ENCODE measurements at regions not wholly inside any gene's neighbourhood (a gene's known extent, or its start where the extent isn't known, plus 50 kb on each side); places are given as distances from the start of the nearest gene placed in this dataset.

DNA sequence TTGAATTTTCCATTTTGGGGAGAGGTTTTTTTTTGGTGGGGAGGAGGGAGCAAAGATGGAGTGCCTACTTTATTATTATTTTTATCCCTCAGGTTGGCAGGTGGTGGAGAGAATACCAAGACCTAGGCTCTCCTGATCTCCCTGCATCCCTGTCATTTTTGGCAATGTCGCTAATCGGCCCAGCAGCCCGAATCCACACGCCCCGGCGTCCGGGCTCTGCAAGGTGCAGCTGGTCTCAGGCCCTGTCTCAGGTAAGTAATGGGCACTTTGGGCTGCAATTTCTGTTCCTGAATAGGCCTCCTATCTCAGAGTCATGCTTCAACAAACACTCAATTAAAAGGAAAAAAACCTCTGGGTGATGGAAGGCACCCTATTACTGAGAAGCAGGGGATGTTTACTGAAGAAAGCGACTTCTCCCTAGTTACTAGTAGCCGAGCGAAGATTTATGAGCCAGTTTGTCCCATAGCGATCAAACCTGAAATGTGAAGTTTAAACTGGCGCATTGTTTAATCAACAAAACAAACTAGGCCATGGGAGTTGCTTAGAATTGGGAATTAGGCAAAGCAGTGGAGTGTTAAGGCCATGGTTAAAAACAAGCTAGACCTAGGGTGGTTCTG lies 137.8 kb downstream of the RWDD3 start:
- peak; percentile 72 for DNase-seq

DNA sequence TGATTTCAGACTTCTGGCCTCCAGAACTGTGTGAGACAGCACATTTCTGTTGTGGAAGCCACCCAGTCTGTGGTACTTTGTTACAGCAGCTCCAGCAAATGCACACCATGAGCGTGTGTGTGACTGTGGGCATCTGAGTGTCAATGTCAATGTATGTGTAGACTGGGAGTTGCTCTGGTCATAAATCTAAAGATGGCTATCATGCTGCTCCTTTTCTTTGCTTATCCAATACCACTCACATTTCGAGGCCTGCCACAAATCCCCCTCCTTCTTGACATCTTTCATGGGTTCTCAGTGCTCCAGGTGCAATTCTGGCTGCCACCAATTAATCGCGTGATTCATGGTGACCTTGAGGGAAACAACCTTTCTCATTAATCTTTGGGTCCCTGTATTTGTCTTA lies 141.2 kb downstream of the RWDD3 start:
- no peak for DNase-seq

DNA sequence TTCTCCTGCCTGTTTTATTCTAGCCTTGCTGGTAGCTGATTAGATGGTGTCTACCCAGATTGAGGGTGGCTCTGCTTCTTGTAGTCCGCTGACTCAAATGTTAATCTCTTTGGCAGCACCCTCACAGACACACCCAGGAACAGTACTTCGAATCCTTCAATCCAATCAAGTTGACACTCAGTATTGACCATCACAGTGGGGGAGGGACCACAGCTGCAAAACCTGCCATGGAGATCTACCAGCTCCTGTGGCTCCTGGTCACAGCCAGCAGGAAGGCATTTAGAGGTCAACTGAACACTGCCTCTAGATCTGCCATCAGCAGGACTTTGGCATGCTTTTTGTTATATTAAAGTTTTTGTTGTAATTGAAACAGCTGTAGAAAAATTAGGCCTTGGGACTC lies 146.9 kb downstream of the RWDD3 start:
- DNase-seq: no peak

DNA sequence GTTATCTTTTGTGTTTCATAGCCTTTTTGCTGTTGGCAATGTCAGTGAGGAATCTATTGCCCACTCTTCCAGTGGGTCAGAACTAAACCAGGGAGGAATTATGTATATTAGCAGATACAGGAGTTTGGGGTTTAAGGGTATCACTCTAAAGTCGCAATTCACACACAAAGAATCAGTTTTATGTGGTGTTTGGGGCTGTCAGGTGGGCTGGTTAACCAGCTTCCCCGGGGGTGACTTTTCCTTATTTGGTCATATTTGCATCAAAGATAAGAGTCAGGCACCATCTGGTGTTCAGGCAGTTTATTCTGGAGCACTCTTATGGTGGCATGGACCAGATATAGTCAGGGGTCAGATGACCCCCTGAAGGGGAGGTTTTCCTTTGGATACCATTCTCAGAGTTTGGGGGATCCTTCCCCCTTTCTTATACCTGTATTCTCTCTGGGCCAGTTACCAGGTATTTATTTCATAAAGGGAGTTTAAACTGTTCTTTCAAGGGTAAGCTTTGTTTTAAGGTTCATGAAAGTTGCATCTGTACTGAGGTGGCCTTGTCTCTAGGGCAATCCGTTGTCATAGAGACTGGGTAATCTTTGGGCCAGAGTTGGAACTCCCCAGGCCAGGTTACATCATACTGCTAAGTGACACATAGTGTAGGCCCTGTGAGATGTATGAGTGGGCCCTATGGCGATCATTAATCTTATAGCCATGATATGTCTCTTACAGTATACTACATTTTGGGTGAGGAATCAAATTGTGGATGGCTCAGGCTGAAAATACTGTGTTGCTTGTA lies 148.2 kb downstream of the RWDD3 start:
- DNase-seq: no peak

DNA sequence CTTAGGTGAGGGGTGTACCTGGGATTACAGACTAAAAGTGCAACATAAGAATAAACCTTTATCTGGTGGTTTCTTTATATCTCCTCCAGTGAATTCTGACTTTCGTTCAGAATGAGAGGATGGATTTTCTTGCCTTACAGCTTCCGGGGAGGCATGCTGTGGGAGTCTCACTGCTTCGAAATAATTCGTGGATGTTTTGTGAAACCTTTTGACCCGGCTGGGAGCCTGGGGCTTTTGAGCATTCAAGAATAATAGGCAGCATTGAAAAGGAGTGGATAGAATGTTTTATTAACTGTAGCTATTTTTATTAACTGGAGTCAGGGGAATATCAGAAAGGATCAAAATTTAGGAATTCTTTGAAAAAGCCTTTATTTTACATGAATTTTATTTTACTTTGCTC lies 149.1 kb downstream of the RWDD3 start:
- no peak for DNase-seq

DNA sequence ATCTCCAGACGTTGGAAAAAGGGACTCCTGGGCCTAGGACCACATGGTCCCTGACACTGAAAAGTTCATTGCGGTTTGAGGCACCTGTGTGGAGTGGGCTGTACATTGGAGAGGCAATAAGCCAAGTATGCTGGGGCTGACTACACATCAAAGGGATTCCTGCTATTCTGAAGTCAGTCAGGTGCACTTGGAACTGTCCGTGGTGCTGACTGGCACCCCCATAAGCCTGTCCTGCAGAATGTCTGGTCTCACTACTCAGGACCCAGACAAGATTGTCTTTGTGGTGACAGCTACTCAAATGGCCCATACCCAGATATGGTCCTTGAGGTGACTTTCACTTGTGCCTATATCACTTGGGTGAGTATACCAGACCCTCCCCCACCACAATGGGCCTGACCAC lies 150.6 kb downstream of the RWDD3 start:
- no peak for DNase-seq

DNA sequence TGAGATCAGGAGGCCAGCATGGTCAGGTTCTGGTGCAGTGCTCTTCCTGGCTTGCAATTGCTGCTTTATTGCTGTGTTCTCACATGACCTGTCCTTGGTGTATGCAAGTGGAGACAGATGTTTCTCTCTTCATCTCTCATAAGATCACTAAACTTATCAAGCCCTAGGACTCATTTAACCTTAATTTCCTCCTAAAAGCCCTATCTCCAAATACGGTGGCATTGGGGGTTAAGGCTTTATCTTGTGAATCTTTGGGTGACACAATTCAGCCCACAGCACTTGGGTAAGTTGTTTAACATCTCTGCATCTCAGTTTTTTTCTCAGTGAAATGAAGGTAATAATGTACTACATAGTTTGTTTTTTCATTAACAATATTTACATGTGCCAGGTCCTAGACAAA lies 152.4 kb downstream of the RWDD3 start:
- DNase-seq: no peak

DNA sequence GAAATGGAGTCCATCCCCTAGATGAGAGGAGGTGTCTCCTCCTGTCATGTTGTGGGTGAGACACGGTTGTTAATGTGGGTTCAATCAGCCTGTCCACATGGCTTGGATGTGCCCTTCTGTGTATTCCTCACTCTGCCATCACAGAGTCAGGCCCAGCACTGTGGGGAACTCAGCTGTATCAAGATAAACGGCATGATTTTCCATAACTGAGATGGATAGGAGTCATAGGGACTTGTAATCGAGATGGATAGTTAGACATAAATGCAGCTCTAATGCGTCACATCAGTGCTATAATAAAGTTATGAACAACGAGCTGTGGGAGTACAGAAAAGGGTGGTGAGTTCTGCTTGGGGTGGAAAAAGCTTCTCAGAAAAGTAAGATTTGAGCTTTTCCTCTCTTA lies 152.9 kb downstream of the RWDD3 start:
- no peak for DNase-seq

DNA sequence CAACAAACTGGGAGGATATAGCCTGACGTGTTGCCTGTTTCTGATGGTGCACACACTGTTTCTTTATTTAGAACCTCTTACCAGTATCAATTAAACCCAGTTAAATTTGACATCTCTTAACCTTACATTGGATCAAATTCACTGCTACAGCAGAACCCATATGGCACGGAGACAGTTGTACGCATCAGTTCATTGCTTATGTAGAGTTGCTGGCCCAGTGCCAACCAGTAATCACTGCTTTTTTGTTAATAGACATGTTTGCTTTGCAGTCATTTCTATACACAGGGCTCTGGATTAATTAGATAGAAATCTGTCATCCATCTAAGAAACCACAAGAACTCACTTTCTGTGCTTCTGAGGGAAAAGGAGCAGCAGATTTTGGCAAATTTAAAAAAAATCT lies 154.0 kb downstream of the RWDD3 start:
- peak; percentile 91 for DNase-seq

DNA sequence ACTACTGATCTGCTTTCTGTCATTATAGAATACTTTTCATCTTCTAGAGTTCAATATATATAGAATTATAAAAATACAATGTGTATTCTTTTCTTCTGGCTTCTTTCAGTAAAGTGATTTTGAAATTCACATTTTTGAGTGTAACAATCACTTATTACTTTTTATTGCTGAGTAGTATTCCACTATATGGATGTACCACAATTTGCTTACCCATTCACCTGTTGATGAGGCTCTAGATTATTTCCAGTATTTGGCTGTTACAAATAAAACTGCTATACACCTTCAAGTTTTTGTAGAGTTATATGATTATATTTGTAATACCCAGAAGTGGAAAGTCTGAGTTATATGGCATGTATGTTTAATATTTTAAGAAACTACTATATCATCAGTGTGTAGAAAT lies 159.4 kb downstream of the RWDD3 start:
- no peak for DNase-seq

DNA sequence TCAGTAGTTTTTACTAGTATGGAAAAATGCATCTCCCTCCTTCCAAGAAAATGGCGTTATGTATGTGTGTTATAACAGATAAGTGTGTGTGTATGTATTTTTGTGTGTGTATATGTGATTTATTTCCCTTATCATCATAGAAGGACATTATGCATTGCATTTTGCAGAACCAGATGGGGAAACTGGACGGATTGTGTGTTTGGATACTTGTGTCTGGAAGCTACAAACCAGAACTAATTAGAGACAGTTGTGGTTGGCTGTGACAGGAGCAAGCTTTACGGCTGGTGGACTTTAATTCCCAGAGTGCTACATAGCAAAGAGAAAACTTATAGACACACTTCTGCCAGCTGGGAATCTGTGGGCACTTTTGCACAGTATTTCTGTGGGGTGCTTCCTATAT lies 162.5 kb downstream of the RWDD3 start:
- no peak for DNase-seq

DNA sequence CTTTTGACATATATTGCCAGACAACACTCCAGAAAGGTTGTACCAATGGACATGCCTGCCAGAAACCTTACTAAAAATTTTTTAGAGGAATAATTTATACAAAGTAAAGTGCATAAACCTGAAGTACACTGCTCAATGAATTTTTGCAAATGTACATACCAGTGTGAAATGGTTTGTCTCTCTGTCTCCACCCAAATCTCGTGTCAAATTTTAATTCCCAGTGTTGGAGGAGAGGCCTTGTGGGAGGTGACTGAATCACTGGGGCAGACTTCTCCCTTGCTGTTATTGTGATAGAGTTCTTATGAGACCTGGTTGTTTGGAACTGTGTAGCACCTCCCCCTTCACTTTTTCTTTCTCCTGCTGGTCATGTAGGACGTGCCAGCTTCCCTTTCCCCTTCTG lies 168.8 kb downstream of the RWDD3 start:
- no peak for DNase-seq

DNA sequence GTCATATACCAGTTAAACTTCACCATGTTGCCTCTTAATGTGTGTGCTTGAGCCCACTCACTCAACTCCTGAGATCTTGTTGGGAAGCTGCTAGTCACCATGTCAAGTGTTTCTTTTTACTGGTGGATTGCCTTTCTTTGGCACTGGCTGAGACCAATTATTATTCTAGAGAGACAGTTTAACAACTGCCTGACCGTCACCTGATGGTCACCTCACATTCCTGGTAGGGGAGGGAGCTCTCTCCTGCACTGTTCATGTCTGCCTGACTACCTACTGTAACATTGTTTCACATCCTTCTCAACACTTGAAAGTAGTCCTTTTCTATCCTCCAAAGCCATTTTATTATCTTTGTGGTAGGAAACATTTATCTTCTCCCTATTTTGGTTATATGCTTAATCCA lies 172.3 kb downstream of the RWDD3 start:
- DNase-seq: no peak

DNA sequence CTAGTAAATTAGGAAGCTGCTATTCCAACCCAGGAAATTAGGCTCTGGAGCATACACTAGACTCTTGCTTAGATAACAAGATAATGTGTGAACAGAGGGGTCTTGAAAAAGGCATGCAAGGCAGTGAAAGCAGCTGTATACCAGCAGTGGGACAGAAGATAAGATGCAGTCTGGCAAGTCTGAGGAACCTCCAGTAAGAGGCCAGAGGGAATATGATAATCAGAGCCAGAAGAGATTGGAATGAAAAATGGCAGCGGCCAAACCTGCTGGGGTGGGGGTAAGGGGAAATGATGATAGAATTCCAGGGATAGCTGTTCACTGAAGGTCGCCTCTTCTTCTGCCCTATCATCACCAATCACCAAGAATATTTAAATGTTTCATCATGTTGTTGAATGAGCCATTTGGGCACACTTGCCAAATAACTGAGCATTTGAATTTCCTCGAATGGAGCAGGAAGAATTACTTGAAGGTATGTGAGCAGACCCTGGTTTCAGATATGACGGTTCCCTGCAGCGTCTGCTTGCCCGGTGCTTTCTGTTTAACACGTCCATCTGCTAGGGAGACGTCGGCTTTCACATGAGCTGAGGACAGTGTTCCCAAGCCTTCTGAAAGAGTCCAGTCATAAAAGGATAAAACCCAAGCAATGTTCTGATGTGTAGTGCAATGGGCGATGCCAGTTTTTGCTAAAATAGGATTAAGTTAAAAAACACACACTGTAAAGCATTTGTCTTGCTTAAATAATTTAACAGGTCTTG lies 173.3 kb downstream of the RWDD3 start:
- DNase-seq: no peak

DNA sequence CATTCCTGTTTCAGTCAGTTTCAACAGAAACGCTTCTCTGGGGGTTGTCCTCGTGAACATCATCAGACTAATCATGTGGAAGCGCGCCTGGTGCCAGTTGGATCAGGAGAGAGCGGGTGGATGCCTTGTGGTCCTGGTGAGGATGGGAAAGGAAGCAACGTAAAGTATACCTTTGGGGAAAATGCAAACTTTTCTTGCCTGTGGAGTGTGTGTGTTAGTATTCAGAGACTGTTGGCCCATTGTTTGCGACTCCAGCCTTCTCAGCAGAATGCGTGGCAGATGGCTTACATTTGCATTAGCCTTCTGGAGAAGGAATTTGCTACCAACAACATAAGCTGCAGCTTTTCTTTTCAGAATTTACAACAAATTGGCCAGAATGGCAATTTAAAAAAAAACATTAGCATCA lies 173.9 kb downstream of the RWDD3 start:
- DNase-seq: no peak

DNA sequence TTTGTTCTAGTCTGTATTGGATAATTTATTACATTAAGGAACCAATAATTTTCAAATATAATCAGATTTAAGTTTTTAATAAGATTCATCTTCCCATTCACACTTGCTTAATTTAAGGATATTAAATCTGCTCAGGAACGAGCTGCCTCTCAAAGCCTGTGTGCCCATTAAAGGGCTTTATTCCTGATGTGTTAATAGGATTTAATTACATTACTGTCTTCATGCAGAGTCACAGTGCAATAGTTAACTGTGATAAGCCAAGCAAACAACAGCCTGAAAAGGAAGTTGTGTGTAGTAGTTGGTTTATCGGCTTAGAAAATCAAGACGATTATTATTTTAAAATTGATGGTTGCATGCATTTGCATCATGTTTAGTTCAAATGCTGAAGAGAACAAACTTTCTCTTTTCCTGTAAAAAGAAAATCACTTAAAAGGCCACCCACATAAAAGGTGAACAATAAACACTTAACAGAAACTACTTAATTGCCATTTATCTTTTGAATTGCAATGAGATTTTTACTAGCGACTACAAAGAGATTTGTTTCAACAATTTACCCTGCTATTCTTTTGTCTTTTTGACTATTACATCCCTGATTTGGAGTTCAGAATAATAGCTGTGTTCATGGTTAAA lies 174.6 kb downstream of the RWDD3 start:
- peak; percentile 1 for DNase-seq

DNA sequence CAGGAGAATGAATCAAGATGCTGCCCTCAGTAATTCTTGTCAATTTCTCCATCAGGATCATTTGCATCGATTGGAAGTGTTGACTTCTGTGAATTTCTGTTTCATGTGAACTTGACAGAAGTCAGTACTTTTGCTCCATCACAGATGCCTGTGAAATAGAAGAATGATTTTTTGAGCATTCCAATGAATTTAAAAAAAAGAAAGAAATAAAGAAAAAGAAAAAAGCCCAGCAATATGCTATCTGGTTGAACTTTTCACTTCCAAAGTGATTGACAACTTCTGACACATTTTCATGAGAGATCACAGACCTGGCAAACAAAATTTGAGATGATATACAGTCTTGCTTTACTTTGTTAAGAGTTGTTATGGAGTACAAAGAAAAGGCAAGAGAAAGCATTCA lies 175.3 kb downstream of the RWDD3 start:
- DNase-seq: no peak

DNA sequence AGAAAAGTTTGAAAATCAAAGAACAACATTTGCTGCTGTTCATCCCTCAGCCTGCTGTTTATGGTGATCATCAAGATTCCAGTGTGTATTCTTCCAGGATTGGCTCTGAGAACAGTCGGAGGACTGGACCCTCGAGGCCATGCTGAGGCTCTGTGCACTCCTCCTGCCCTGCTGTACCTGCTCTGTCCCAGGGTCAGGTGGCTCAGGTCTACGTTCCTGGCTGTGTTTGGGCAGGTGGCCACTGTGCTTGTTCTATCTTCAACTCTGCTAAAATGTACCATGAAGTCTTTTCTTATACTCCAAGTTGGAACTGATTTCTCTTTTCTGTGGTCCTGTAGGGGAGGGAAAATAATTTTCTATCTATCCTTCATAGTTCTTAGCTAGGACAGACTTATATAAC lies 175.9 kb downstream of the RWDD3 start:
- DNase-seq: no peak

DNA sequence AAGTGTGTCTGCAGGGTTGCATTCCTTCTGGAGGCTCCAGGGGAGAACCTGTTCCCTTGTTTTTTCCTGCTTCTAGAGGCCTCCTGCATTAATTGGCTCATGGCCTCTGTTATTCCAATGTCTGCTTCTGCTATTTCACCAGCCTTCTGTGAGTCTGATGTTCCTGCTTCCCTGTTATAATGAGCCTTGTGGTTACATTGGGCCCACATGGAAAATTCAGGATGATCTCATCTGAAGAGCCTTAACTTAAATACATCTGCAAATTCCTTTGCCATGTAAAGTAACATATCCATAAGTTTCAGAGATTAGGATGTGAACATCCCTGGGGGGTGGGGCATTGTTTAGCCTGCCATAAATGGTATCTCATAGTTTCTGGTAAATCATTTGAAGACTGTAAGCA lies 181.1 kb downstream of the RWDD3 start:
- no peak for DNase-seq

DNA sequence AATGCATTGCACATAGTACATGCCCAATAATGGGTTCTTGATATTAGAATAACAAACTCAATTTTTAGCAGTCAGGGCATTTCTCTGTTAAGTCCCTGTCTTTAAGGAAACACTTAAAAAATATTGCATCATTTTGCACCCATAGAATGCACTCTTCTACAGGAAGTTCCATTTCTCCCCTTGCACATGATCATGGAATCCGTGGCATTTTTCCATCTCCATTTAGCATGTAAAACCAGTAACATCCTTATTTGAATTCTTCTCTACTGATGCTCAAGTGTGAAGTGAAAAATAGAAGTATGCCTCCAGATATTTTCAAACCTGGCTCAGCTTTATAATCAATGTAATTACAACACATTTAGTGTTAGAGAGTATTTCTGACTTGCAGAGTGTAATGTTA lies 192.8 kb downstream of the RWDD3 start:
- no peak for DNase-seq

DNA sequence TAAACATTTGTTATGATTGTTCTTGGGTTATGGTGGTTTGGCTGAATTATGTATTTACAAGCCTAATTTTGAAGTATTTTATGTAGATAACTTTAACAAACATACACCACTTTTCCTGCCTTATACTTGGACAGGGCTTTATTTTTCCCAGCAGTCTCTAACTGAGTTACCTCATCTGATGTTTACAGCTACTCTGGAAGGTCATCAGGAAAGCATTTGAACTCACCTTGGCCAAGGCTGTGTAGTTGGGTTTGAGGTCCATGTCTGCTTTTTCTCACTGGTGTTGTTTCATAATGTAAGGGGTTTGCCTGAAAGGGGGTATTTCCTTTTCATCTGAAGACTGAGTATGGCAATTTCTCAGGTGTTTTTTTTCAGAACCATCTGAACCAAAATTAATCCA lies 193.5 kb downstream of the RWDD3 start:
- no peak for DNase-seq

DNA sequence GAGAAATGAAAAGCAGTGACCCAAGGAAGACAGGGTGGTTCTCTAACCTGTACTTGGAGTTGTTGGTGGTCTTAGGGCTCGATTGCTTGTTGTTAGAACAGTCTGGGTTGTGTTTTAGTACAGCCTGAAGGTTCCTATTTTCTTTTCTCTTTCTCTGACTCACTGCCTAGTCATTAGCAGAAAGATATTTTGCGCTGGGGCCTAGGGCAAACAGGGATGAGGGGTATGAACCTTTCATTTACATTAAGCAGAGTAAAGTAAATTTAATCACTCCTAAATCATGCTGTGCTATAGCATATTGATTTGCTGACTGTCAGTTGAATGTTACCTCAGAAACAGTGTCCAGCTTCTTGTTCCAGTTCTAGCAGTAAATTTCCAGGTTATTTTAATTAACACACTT lies 197.2 kb downstream of the RWDD3 start:
- DNase-seq: no peak

DNA sequence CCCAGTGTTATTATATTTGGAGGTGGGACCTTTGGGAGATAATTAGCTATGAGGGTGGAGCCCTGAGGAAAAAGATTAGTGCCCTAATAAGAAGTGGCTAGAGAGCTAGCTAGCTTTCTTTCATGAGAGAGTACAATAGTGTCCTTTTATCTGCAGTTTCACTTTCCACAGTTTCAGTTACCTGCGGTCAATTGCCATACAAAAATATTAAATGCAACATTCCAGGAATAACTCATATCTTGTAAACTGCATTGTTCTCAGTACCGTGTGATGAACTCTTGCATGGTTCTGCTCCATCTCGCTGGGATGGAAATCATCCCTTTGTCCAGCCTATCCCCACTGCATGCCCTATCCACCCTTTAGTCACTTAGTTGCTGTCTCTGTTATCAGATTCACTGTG lies 201.6 kb downstream of the RWDD3 start:
- DNase-seq: no peak

DNA sequence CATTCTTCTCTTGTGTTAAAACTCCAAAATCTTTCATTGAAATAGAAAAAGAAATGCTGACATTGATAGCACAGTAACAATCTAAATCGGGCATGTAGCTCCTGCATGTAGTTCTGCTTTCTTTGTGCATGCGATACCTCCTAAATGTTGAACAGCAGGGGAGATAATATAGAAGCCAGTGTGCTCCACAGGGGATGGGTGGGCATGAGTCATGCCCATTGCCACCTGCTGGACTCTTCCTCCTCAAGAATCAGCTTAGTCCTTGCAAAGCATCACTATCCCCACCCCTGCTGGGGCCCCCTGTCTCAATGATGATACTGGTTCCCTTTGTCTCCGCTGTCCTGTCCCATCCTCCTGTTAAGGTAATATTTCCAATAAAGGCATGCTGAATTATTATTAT lies 203.0 kb downstream of the RWDD3 start:
- DNase-seq: no peak

Data from NCI-H1105 (cell line).